MCF 10A (cell line): ENCODE measurements at regions not wholly inside any gene's neighbourhood (a gene's known extent, or its start where the extent isn't known, plus 50 kb on each side); places are given as distances from the start of the nearest gene placed in this dataset.

Source experiments
- BruUV-seq: library from RNA; stranded (reverse); fragments of 400-500 nt; replicated peaks from 2 replicates; lab custom pipeline; 2021; lab: Mats Ljungman, UMichigan
- CTCF ChIA-PET: fragments of 300-600 bp; sonication (Branson Sonifier 250); formaldehyde crosslinking; extraction: SDS; loops from one replicate; lab custom pipeline; 2021; ENCODE audit warnings: antibody characterized with exemption, inconsistent platforms; lab: Yijun Ruan, JAX
- POLR2A ChIA-PET: fragments of 300-600, 350-650 bp; sonication (Branson Sonifier 250); formaldehyde crosslinking; extraction: SDS; loops from one replicate; lab custom pipeline; 2020; ENCODE audit warnings: antibody characterized with exemption, inconsistent platforms; lab: Yijun Ruan, JAX
- DNase-seq: peaks from one replicate; pipeline ENCODE4 v3.0.0-alpha.2; 2018; ENCODE audit not compliant: unreplicated experiment
- H3K27ac Mint-ChIP-seq: one replicate; pipeline ENCODE4 v1.8.0; 2022; ENCODE audit warnings: mild to moderate bottlenecking, low read depth, mixed read lengths; ENCODE audit not compliant: unreplicated experiment
- H3K27me3 Mint-ChIP-seq: one replicate; pipeline ENCODE4 v1.8.0; 2022; ENCODE audit warnings: mixed read lengths; ENCODE audit not compliant: insufficient read depth, unreplicated experiment
- H3K36me3 Mint-ChIP-seq: one replicate; pipeline ENCODE4 v1.8.0; 2022; ENCODE audit warnings: mild to moderate bottlenecking, moderate library complexity, mixed read lengths; ENCODE audit not compliant: insufficient read depth, unreplicated experiment
- H3K4me1 Mint-ChIP-seq: one replicate; pipeline ENCODE4 v1.8.0; 2022; ENCODE audit warnings: mixed read lengths; ENCODE audit not compliant: insufficient read depth, unreplicated experiment
- H3K4me3 Mint-ChIP-seq: one replicate; pipeline ENCODE4 v1.8.0; 2022; ENCODE audit warnings: mild to moderate bottlenecking, moderate library complexity, mixed read lengths; ENCODE audit not compliant: unreplicated experiment
- H3K9me3 Mint-ChIP-seq: one replicate; pipeline ENCODE4 v1.8.0; 2022; ENCODE audit warnings: mixed read lengths; ENCODE audit not compliant: unreplicated experiment
- intact Hi-C: fragments of 100-400 bp; cut with micrococcal nuclease; formaldehyde crosslinking; loops from 2 replicates; pipeline ENCODE4 v1.14.1; 2022
- TF ChIP-seq, protein P1 (sequence below): fragments of 200-600 bp; IDR thresholded peaks from one replicate; pipeline ENCODE4 v1.8.0; 2022; ENCODE audit warnings: antibody characterized with exemption, mild to moderate bottlenecking; ENCODE audit not compliant: unreplicated experiment

DNA sequence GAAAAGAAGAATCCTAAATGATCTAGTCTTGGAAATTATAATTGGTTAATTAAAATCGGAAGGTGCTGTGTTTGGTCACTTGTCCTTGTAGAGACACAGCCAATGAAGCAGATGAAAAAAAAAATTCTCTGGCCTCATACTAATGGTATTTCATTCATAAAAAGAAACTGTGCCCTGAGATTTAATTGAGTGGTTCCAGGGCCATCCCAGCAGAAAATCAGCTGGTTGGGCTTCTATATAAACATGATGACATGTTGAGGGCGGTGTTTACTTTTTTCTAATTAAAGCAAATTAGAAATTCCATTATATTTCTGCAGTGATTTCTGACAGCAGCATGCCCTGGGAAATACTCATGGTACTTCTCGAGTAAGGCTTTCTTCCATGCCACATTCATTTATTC, 191.9 kb upstream of the KCNJ16 start:
- DNase-seq, result no peak
- no peaks in the 10 kb centered on the region for H3K27me3 Mint-ChIP-seq
- TF ChIP-seq, protein P1, sequence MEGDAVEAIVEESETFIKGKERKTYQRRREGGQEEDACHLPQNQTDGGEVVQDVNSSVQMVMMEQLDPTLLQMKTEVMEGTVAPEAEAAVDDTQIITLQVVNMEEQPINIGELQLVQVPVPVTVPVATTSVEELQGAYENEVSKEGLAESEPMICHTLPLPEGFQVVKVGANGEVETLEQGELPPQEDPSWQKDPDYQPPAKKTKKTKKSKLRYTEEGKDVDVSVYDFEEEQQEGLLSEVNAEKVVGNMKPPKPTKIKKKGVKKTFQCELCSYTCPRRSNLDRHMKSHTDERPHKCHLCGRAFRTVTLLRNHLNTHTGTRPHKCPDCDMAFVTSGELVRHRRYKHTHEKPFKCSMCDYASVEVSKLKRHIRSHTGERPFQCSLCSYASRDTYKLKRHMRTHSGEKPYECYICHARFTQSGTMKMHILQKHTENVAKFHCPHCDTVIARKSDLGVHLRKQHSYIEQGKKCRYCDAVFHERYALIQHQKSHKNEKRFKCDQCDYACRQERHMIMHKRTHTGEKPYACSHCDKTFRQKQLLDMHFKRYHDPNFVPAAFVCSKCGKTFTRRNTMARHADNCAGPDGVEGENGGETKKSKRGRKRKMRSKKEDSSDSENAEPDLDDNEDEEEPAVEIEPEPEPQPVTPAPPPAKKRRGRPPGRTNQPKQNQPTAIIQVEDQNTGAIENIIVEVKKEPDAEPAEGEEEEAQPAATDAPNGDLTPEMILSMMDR, result no peak
- intact Hi-C loops, result no loop called here
- no peak overlapping the region for H3K27ac Mint-ChIP-seq
- no TSS peak for BruUV-seq
- H3K36me3 Mint-ChIP-seq, result no peaks in the 10 kb centered on the region
- H3K4me1 Mint-ChIP-seq, result no peaks in the 10 kb centered on the region
- no peak overlapping the region for H3K4me3 Mint-ChIP-seq
- H3K9me3 Mint-ChIP-seq, result no peaks in the 10 kb centered on the region
- CTCF ChIA-PET, result interaction anchor here (0.7 kb wide), 1 partner anchor 85 kb away, joined by 3 read pairs; no protein-coding TSS in a partner anchor
- POLR2A ChIA-PET, result no interaction called here

DNA sequence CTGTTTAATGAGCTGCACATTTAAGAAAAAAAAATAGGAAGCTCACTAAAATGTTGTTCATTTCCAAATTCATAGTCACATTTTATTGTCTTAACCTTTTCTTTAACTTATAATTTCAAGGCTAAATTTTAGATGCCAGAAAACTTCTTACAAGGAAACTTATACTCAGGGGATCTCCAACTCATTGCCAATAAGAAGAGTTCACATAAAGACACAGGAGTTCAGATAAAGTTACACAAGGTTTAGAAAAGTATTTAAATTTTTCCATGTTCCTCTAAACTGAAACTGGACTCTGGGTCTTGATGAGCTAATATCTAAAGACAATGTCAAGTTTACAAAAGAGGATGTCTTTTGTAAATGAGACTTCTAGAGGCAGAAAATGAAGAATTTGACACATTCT, 190.7 kb upstream of the KCNJ16 start:
- H3K27me3 Mint-ChIP-seq, result no peaks in the 10 kb centered on the region
- H3K4me3 Mint-ChIP-seq, result no peak overlapping the region
- no peaks in the 10 kb centered on the region for H3K4me1 Mint-ChIP-seq
- no TSS peak for BruUV-seq
- H3K36me3 Mint-ChIP-seq, result no peaks in the 10 kb centered on the region
- intact Hi-C loops, result no loop called here
- TF ChIP-seq, protein P1, result no peak
- no peak overlapping the region for H3K27ac Mint-ChIP-seq
- no peak for DNase-seq
- POLR2A ChIA-PET, result interaction anchor here (1.5 kb wide), 1 partner anchor 10 kb away, joined by 4 read pairs; no protein-coding TSS in a partner anchor
- no peaks in the 10 kb centered on the region for H3K9me3 Mint-ChIP-seq
- CTCF ChIA-PET, result interaction anchor here (0.6 kb wide), 1 partner anchor 1017 kb away, joined by 3 read pairs; no protein-coding TSS in a partner anchor

DNA sequence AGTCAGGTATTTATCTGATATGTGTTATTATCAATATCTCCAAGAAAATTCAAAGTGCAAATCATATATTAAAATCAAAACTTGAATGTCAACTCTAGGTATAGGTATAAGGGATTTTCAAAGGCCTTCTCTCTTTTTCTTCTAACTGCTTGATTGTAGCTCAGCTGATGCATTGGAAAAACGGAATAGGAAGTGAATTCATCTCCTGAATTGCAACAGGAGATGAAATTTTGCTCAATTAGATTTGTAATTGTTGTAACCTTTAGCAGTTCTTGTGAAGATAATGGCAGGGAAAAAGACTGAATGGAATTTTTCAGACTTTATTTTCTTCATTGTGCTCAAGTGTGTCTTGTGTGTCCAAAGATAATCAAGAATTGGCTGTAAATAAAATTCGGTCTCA, 190.2 kb upstream of the KCNJ16 start:
- ChIA-PET CTCF (interaction anchor here (0.6 to 0.8 kb wide), 2 partner anchors 26 to 1018 kb away, joined by 3 to 4 read pairs; no protein-coding TSS in a partner anchor), POLR2A (interaction anchor here (1.3 to 1.5 kb wide), 2 partner anchors 10 kb away, joined by 4 read pairs; no protein-coding TSS in a partner anchor)
- H3K27me3 Mint-ChIP-seq, result no peaks in the 10 kb centered on the region
- no peak overlapping the region for H3K27ac Mint-ChIP-seq
- H3K4me1 Mint-ChIP-seq, result no peaks in the 10 kb centered on the region
- H3K36me3 Mint-ChIP-seq, result no peaks in the 10 kb centered on the region
- no peak overlapping the region for H3K4me3 Mint-ChIP-seq
- no TSS peak for BruUV-seq
- TF ChIP-seq, protein P1, result no peak
- no peaks in the 10 kb centered on the region for H3K9me3 Mint-ChIP-seq
- intact Hi-C loops, result no loop called here
- DNase-seq, result no peak

DNA sequence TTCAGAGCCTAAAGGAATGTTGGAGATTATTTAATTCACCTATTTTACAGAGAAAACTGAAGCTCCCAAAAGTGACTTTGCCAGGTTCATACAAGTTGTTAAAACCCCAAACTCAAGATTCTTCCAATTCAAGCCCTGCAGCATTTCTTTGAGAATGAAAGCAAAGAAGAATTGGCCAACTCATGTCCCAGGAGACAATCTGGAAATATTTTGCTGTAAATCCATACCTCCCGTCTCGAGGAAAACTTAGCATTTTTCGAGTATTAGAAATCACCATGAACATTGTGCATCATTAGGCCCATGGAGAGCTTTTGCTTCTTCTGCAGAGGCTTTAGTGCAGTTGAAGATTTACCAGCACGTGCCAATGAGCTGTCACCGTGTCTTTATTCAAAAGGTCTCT, 176.4 kb upstream of the KCNJ16 start:
- H3K36me3 Mint-ChIP-seq, result no peaks in the 10 kb centered on the region

More for the DNA sequence above, 176.4 kb upstream of the KCNJ16 start:
- no peaks in the 10 kb centered on the region for H3K27me3 Mint-ChIP-seq
- DNase-seq, result no peak
- CTCF ChIA-PET, result interaction anchor here (0.7 kb wide), 1 partner anchor 143 kb away, joined by 3 read pairs; no protein-coding TSS in a partner anchor
- no peak overlapping the region for H3K4me3 Mint-ChIP-seq
- intact Hi-C loops, result no loop called here
- TF ChIP-seq, protein P1, result no peak
- POLR2A ChIA-PET, result no interaction called here
- H3K4me1 Mint-ChIP-seq, result peaks cover 9% of the 10 kb centered on the region
- no peaks in the 10 kb centered on the region for H3K9me3 Mint-ChIP-seq
- no peak overlapping the region for H3K27ac Mint-ChIP-seq
- BruUV-seq, result no TSS peak
